HepG2 (cell line): ENCODE measurements at regions not wholly inside any gene's neighbourhood (a gene's known extent, or its start where the extent isn't known, plus 50 kb on each side); places are given as distances from the start of the nearest gene placed in this dataset.

Experiments
- ATAC-seq: fragments of 200-7000 bp; cut with Tn5 transposase; 3 replicates; pipeline ENCODE4 v1.9.1; 2020; ENCODE audit warnings: mild to moderate bottlenecking, moderate library complexity
- BruUV-seq: library from RNA; stranded (reverse); fragments of 400-500 nt; replicated peaks from 2 replicates; lab custom pipeline; 2021; lab: Mats Ljungman, UMichigan
- CTCF ChIA-PET: fragments of 300-600 bp; formaldehyde crosslinking; extraction: SDS; loops from one replicate; lab custom pipeline; 2021; ENCODE audit warnings: low total read pairs, inconsistent platforms, low intra/inter-chr PET ratio; lab: Yijun Ruan, JAX
- POLR2A ChIA-PET: fragments of 350-600 bp; sonication (Branson Sonifier 250); formaldehyde crosslinking; loops from one replicate; lab custom pipeline; 2020; ENCODE audit warnings: antibody characterized with exemption, inconsistent platforms; lab: Yijun Ruan, JAX
- DNase-seq: peaks from one replicate; pipeline ENCODE4 v3.0.0-alpha.2; 2015; ENCODE audit warnings: low spot score
- FAIRE-seq: peaks from 3 replicates; lab custom pipeline; 2011; peaks lifted over from hg19 to GRCh38; lab: Jason Lieb, UNC
- H2AFZ ChIP-seq: one replicate; pipeline ENCODE4 v1.6.1; 2011; ENCODE audit warnings: low read length, inconsistent platforms
- H3K27ac ChIP-seq: fragments of 300-600 bp; 3 replicates; pipeline ENCODE4 v1.8.0; 2011; ENCODE audit warnings: mixed run types, mild to moderate bottlenecking, mixed read lengths, low read length, inconsistent platforms; ENCODE audit not compliant: insufficient read depth; ENCODE audit errors: extremely low read length
- H3K27me3 ChIP-seq, 2 experiments: fragments of 200-600 bp in 1 of 2; 2 replicates in 1 of 2; 3 replicates in 1 of 2; pipeline versions ENCODE4 v1.6.0 to v1.8.0; 2011; ENCODE audit warnings: low read length in 2 of 2, mild to moderate bottlenecking in 2 of 2, moderate library complexity in 2 of 2, inconsistent platforms in 1 of 2; ENCODE audit not compliant: insufficient read depth in 2 of 2, control insufficient read depth in 1 of 2
- H3K36me3 ChIP-seq, 2 experiments: fragments of 200-600 bp in 1 of 2; replicated peaks in 1 of 2; 2 replicates in 1 of 2; 3 replicates in 1 of 2; pipeline versions ENCODE4 v1.5.1 to v1.8.0; 2011; ENCODE audit warnings: low read length in 2 of 2, inconsistent platforms in 1 of 2; ENCODE audit not compliant: insufficient read depth in 2 of 2, control insufficient read depth in 1 of 2
- H3K4me1 ChIP-seq: 2 replicates; pipeline ENCODE4 v1.5.1; 2012; ENCODE audit warnings: low read length, inconsistent platforms; ENCODE audit not compliant: insufficient read depth
- H3K4me2 ChIP-seq: 2 replicates; pipeline ENCODE4 v1.6.0; 2011; ENCODE audit warnings: low read depth, low read length, inconsistent platforms
- H3K4me3 ChIP-seq, 3 experiments: fragments of 200-600 bp in 1 of 3; sonication (generic), shearing (Covaris generic) in 1 of 3; replicated peaks in 1 of 3; 2 replicates each; pipeline ENCODE4 v1.5.1; 2011 to 2016; ENCODE audit warnings: low read length in 3 of 3, inconsistent platforms in 2 of 3, low read depth in 2 of 3, mild to moderate bottlenecking in 2 of 3, control low read depth in 1 of 3, mixed read lengths in 1 of 3; ENCODE audit not compliant: insufficient read depth in 1 of 3
- H3K79me2 ChIP-seq: one replicate; pipeline ENCODE4 v1.6.1; 2011; ENCODE audit warnings: low read length, inconsistent platforms; ENCODE audit not compliant: insufficient read depth
- H3K9ac ChIP-seq: 2 replicates; pipeline ENCODE4 v1.6.0; 2011; ENCODE audit warnings: mild to moderate bottlenecking, low read depth, low read length, inconsistent platforms; ENCODE audit not compliant: insufficient read depth
- H3K9me3 ChIP-seq: 2 replicates; pipeline ENCODE4 v1.5.1; 2012; ENCODE audit warnings: mild to moderate bottlenecking, low read length
- H4K20me1 ChIP-seq: 2 replicates; pipeline ENCODE4 v1.6.0; 2011; ENCODE audit warnings: inconsistent platforms, mild to moderate bottlenecking, low read length, moderate library complexity; ENCODE audit not compliant: insufficient read depth
- FOXP1 ChIP-seq, 2 experiments: fragments of 450-650 bp in 1 of 2; IDR thresholded peaks; 2 replicates each; pipeline ENCODE4 v1.6.1; 2017 to 2018; ENCODE audit warnings: antibody characterized with exemption in 1 of 2
- HNF1B ChIP-seq: sonication (generic); formaldehyde crosslinking; IDR thresholded peaks from 2 replicates; pipeline ENCODE4 v1.5.1; 2020; ENCODE audit warnings: mild to moderate bottlenecking, moderate library complexity, missing genetic modification reagents
- NBN ChIP-seq: fragments of 450-650 bp; conservative IDR thresholded peaks from 2 replicates; pipeline ENCODE4 v1.6.1; 2017
- TRIM22 ChIP-seq: fragments of 450-650 bp; IDR thresholded peaks from 2 replicates; pipeline ENCODE4 v1.6.1; 2017
- ZBTB3 ChIP-seq: sonication (generic); formaldehyde crosslinking; IDR thresholded peaks from 2 replicates; pipeline ENCODE4 v1.4.0; 2020; ENCODE audit warnings: low read depth, mild to moderate bottlenecking, moderate library complexity, missing genetic modification reagents, borderline replicate concordance
- ZIK1 ChIP-seq: sonication (generic); formaldehyde crosslinking; IDR thresholded peaks from 2 replicates; pipeline ENCODE4 v1.5.0; 2020; ENCODE audit warnings: mild to moderate bottlenecking, low read depth, missing genetic modification reagents, borderline replicate concordance
- ZMYM4 ChIP-seq: sonication (generic); formaldehyde crosslinking; IDR thresholded peaks from 2 replicates; pipeline ENCODE4 v1.8.1; 2023; ENCODE audit warnings: mild to moderate bottlenecking, missing genetic modification reagents
- ZNF253 ChIP-seq: sonication (generic); formaldehyde crosslinking; IDR thresholded peaks from 2 replicates; pipeline ENCODE4 v1.8.0; 2022; ENCODE audit warnings: mild to moderate bottlenecking, missing genetic modification reagents, borderline replicate concordance
- ZSCAN21 ChIP-seq: sonication (generic); formaldehyde crosslinking; IDR thresholded peaks from 2 replicates; pipeline ENCODE4 v1.8.0; 2022; ENCODE audit warnings: mild to moderate bottlenecking, missing genetic modification reagents, moderate library complexity, borderline replicate concordance
- WGBS: methylation state at CpG from one replicate; pipeline ENCODE4 v1.1.6; 2017; ENCODE audit warnings: low lambda C conversion rate; 5-methylcytosine and 5-hydroxymethylcytosine counted together
- in situ Hi-C: cut with HindIII; loops from 2 replicates; pipeline ENCODE4 v1.10.0; 2017; ENCODE audit warnings: low pct_unique_long_range_greater_than_20kb; ENCODE audit not compliant: extremely low pct_ligation_motif_present
- intact Hi-C: fragments of 100-400 bp; cut with micrococcal nuclease; formaldehyde crosslinking; loops from one replicate; pipeline ENCODE4 v1.10.0; 2022; ENCODE audit not compliant: unreplicated experiment

DNA sequence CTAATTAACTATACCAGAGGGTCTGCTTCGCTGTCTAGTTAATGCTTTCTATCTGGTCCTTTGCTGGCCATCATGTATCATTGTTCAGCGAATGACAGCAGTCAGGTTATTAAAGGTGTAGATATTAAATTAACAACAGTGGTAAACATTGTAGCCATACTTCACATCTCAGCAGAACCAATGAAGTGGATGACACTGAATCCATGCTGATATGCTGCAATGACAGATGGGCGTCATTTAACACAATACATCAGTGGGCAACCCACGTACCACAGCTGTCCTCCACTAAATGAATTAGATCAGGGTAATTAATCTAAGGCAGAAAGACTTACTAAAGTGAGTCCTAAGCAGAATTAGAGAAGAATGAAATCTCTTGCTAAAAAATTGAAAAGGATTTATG lies 767.2 kb downstream of the NXPH1 start:
- CTCF ChIA-PET = no interaction called here
- BruUV-seq = no TSS peak
- in situ Hi-C loops = no loop called here

More for the DNA sequence above, 767.2 kb downstream of the NXPH1 start:
- POLR2A ChIA-PET = no interaction called here
- TF ChIP-seq ZNF253 (CRISPR knock-in tag) (no peak), ZMYM4 (CRISPR knock-in tag) (no peak), TRIM22 (no peak), HNF1B (no peak), FOXP1 (IDR thresholded peaks at IDR 0.05) (no peak), FOXP1 (CRISPR knock-in tag; IDR thresholded peaks at IDR 0.05) (no peak), ZIK1 (CRISPR knock-in tag) (no peak), ZSCAN21 (CRISPR knock-in tag) (no peak), NBN (no peak), ZBTB3 (CRISPR knock-in tag) (no peak)
- no peak overlapping the region for H3K4me2 ChIP-seq
- H2AFZ ChIP-seq = no peak overlapping the region
- no peaks in the 10 kb centered on the region for H3K36me3 ChIP-seq
- FAIRE-seq = no peak
- no peaks in the 10 kb centered on the region for H3K27me3 ChIP-seq
- intact Hi-C loops = no loop called here
- H3K4me1 ChIP-seq = no peaks in the 10 kb centered on the region
- no peak for ATAC-seq
- no peak for DNase-seq
- H3K9me3 ChIP-seq = peaks cover 69% of the 10 kb centered on the region
- H3K27ac ChIP-seq = no peak overlapping the region
- H3K4me3 ChIP-seq = no peak overlapping the region
- no peaks in the 10 kb centered on the region for H4K20me1 ChIP-seq
- no peaks in the 10 kb centered on the region for H3K79me2 ChIP-seq
- 3% methylated on average over 4 of the region's 4 CpGs for WGBS
- no peak overlapping the region for H3K9ac ChIP-seq
